ENCODE measurements at regions not wholly inside any gene's neighbourhood (a gene's known extent, or its start where the extent isn't known, plus 50 kb on each side); places are given as distances from the start of the nearest gene placed in this dataset.

GRCh38 chr9:87266697-87267096, 231.0 kb upstream of the DAPK1 start:
- TF ChIP-seq CTCF (IDR thresholded peaks at IDR 0.05) (no peak), POLR2A (IDR thresholded peaks at IDR 0.05) (no peak)

Measured in testis (tissue), 2 donors.